ENCODE measurements at regions not wholly inside any gene's neighbourhood (a gene's known extent, or its start where the extent isn't known, plus 50 kb on each side); places are given as distances from the start of the nearest gene placed in this dataset.

DNA sequence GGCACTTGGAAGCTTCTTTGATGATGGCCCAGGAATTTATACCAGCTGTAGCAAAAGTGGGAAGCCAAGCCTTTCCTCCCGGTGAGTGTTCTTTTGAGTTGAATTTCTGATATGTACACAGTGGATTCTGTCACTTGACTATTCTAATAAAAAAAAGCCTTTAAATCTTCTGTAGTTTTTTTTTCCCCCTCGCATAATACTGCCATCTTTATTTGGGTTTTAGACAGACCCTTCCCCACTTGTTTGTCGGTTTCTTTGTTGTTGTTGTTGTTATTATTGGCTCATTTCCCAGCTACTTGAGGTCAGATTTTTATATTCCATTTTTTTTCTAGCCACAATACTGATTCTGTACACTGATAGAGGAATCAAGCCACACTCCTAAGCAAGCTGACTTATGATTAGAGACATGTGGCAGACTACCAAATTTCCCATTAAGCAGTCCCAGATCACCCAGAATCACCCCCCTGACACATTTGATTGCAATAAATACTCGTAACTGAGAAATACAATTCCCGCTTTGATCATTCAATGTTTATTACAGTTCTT is 122.4 kb upstream of the IL12A start:
- TF ChIP-seq, protein P1, sequence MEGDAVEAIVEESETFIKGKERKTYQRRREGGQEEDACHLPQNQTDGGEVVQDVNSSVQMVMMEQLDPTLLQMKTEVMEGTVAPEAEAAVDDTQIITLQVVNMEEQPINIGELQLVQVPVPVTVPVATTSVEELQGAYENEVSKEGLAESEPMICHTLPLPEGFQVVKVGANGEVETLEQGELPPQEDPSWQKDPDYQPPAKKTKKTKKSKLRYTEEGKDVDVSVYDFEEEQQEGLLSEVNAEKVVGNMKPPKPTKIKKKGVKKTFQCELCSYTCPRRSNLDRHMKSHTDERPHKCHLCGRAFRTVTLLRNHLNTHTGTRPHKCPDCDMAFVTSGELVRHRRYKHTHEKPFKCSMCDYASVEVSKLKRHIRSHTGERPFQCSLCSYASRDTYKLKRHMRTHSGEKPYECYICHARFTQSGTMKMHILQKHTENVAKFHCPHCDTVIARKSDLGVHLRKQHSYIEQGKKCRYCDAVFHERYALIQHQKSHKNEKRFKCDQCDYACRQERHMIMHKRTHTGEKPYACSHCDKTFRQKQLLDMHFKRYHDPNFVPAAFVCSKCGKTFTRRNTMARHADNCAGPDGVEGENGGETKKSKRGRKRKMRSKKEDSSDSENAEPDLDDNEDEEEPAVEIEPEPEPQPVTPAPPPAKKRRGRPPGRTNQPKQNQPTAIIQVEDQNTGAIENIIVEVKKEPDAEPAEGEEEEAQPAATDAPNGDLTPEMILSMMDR (conservative IDR thresholded peaks at IDR 0.05; ENCODE audit: low read length): no peak
- TF ChIP-seq EZH2phosphoT487 (IDR thresholded peaks at IDR 0.05; ENCODE audit: borderline replicate concordance, low read depth, low read length): no peak

Data from OCI-LY7 (cell line).